BLaER1 treated with 17β-estradiol and CSF1 and Interleukin-3, amounts not matched to agents 10 nM and 100 nM (cell line): ENCODE measurements at regions not wholly inside any gene's neighbourhood (a gene's known extent, or its start where the extent isn't known, plus 50 kb on each side); places are given as distances from the start of the nearest gene placed in this dataset.

ENCODE experiments used
- H3K27ac ChIP-seq, 11 experiments: shearing (Covaris generic); formaldehyde crosslinking; 2 replicates each; pipeline ENCODE4 v1.8.1; 2022
- H3K27me3 ChIP-seq, 11 experiments: shearing (Covaris generic); formaldehyde crosslinking; 2 replicates each; pipeline ENCODE4 v1.8.1; 2022
- H3K36me3 ChIP-seq, 11 experiments: shearing (Covaris generic); formaldehyde crosslinking; 2 replicates each; pipeline ENCODE4 v1.8.1; 2022
- H3K4me1 ChIP-seq, 10 experiments: shearing (Covaris generic); formaldehyde crosslinking; 2 replicates each; pipeline ENCODE4 v1.8.1; 2022
- H3K4me2 ChIP-seq, 11 experiments: shearing (Covaris generic); formaldehyde crosslinking; 2 replicates each; pipeline ENCODE4 v1.8.1; 2022
- H3K4me3 ChIP-seq, 10 experiments: shearing (Covaris generic); formaldehyde crosslinking; 2 replicates each; pipeline ENCODE4 v1.8.1; 2022
- H3K9ac ChIP-seq, 11 experiments: shearing (Covaris generic); formaldehyde crosslinking; 2 replicates each; pipeline ENCODE4 v1.8.1; 2022
- H3K9me3 ChIP-seq, 11 experiments: shearing (Covaris generic); formaldehyde crosslinking; replicated peaks in 1 of 11; 2 replicates each; pipeline ENCODE4 v1.8.1; 2022
- H4K20me1 ChIP-seq, 11 experiments: shearing (Covaris generic); formaldehyde crosslinking; 2 replicates each; pipeline ENCODE4 v1.8.1; 2022
- Cebpa-rat ChIP-seq, 11 experiments: shearing (Covaris generic); IDR thresholded peaks; 2 replicates each; pipeline ENCODE4 v1.8.1; 2022

- Histone ChIP-seq H3K27ac (no peak overlapping the region), H3K9ac (no peak overlapping the region), H3K36me3 (no peaks in the 10 kb centered on the region), H3K4me1 (peaks cover 0 to 5% (median 2%) of the 10 kb centered on the region in 10 experiments; a peak in 12 of 20 replicates), H3K27me3 (no peaks in the 10 kb centered on the region), H3K9me3 (no peaks in the 10 kb centered on the region), H3K4me3 (no peak overlapping the region), H4K20me1 (no peaks in the 10 kb centered on the region), H3K4me2 (no peak overlapping the region)
- TF ChIP-seq Cebpa-rat (IDR thresholded peaks at IDR 0.05), result no peak
These were observed 228.7 kb upstream of the SLC35B3 start for GRCh38 chr6:8664070-8664469.

DNA sequence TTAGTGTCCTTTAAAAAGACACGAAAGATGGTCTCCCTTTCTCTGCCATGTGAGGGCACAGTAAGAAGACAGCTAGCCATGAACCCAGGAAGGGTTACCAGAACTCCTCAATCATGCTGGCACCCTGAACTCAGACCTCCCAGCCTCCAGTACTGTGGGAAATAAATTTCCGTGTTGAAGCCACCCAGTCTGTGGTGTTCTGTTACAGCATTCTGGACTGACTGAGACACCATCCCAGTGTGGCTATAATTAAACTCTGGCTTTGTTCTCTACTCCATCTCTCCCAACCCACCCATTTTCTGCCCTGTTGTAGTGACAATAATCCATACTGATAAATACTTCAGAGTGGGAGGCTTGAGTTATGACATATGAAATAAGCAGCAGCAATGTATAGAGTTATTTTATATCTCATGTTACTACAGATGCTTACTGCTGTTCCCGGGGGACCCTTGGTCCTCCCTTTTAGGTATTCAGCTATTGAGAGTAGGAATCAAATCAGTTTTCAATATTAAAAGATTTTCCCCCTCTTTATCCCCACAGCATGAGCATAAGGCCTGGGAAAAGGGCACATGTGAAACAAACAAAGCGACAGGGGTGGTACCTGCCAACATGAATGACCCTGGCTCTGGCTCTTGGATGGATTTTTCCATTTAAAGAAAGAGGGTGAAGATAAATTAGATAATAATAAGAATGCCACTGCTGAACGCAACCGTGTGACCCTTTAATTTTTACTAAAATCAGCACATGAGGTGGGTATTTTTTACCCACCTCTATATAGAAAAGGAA is 224.3 kb upstream of the SLC35B3 start:
- Histone ChIP-seq H3K4me3 (no peak overlapping the region), H3K27me3 (no peaks in the 10 kb centered on the region), H3K36me3 (no peaks in the 10 kb centered on the region), H3K4me1 (peaks cover 13 to 24% (median 20%) of the 10 kb centered on the region in 10 experiments), H4K20me1 (no peaks in the 10 kb centered on the region), H3K4me2 (peak overlapping the region in 8 of 11 experiments; percentile 49 to 79 (median 64); a peak in 10 of 22 replicates), H3K9ac (no peak overlapping the region), H3K9me3 (no peaks in the 10 kb centered on the region), H3K27ac (0 out of 22 replicates have a peak overlapping the region, but pooled peaks of 1 of the 11 experiments have one; percentile 26)
- TF ChIP-seq Cebpa-rat (IDR thresholded peaks at IDR 0.05), result no peak

DNA sequence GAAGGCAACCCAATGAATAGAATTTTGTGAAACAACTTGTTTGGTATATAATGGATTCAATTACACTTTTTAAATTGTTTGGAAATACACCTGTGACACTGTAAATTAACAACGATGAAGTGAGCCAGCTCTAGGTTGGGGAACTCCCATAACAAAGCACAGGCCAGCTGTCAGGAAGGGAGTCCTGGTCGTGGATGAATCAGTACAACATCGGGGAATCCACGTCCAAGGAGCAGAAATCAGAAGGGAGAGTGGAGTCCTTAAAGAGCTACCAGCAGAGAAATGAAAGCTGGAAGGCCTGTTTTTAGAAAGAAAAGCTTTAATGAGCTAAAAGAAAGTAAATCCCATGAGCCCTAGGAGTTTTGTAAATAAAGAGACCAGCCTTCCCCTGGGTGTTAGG is 223.1 kb upstream of the SLC35B3 start:
- no peaks in the 10 kb centered on the region for H3K36me3 ChIP-seq
- H3K4me3 ChIP-seq, result peak overlapping the region in 1 of 10 experiments; percentile 29; a peak in 5 of 20 replicates
- H3K4me1 ChIP-seq, result peaks cover 13 to 24% (median 20%) of the 10 kb centered on the region in 10 experiments
- H3K9ac ChIP-seq, result peak overlapping the region in 9 of 11 experiments; percentile 11 to 58 (median 38); a peak in 11 of 22 replicates
- H3K27me3 ChIP-seq, result no peaks in the 10 kb centered on the region
- peak overlapping the region; percentile 49 to 79 (median 63) for H3K4me2 ChIP-seq
- no peaks in the 10 kb centered on the region for H4K20me1 ChIP-seq
- peak overlapping the region in 7 of 11 experiments; percentile 17 to 51 (median 30); a peak in 11 of 22 replicates for H3K27ac ChIP-seq
- no peak for TF ChIP-seq Cebpa-rat (IDR thresholded peaks at IDR 0.05)
- no peaks in the 10 kb centered on the region for H3K9me3 ChIP-seq

GRCh38 chr6:8657522-8657921 is 222.2 kb upstream of the SLC35B3 start:
- H3K36me3 ChIP-seq, result no peaks in the 10 kb centered on the region
- TF ChIP-seq Cebpa-rat (IDR thresholded peaks at IDR 0.05), result no peak
- H3K4me2 ChIP-seq, result peak overlapping the region; percentile 10 to 79 (median 63); a peak in 15 of 22 replicates
- H3K27me3 ChIP-seq, result no peaks in the 10 kb centered on the region
- H3K4me3 ChIP-seq, result no peak overlapping the region
- H3K9ac ChIP-seq, result no peak overlapping the region
- H4K20me1 ChIP-seq, result no peaks in the 10 kb centered on the region
- H3K9me3 ChIP-seq, result no peaks in the 10 kb centered on the region
- peaks cover 13 to 24% (median 20%) of the 10 kb centered on the region in 10 experiments for H3K4me1 ChIP-seq
- H3K27ac ChIP-seq, result no peak overlapping the region

DNA sequence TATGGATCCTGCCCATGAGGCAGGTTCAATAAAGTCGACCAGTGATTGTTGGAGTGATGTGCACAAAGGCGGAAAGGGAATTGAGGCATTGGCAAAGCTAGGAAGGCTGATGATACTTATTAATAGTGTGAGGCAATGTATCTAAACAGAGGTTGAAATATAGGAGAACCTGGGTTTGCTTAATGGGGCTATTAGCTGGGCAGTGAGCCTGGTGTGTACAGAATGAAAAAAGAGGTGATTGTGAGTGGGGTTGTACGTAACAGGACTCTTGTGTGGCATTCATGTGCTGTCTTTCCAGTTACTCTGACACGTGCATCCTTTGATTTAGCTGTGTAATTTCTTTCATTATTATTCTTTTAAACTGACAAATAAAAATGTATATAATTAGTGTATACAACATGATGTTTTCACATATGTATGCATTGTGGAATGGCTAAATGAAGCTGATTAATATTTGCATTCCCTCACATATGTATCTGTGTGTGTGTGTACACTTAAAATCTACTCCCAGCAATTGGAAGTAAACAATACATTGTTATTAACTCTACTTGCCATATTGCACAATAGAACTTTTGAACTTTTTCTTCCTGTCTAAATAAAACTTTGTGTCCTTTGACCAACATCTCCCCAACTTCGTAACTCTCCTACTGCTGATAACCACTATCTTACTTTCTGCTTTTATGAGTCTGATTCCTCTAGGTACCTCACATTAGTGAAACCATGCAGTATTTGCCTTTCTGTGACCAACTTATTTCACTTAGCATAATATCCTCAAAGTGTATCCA is 220.5 kb upstream of the SLC35B3 start:
- no peak for TF ChIP-seq Cebpa-rat (IDR thresholded peaks at IDR 0.05)

GRCh38 chr6:8652710-8653109 is 217.4 kb upstream of the SLC35B3 start:
- H3K36me3 ChIP-seq, result no peaks in the 10 kb centered on the region
- no peak overlapping the region for H3K9ac ChIP-seq
- no peaks in the 10 kb centered on the region for H3K27me3 ChIP-seq
- H4K20me1 ChIP-seq, result no peaks in the 10 kb centered on the region
- H3K9me3 ChIP-seq, result no peaks in the 10 kb centered on the region
- no peak for TF ChIP-seq Cebpa-rat (IDR thresholded peaks at IDR 0.05)
- H3K4me3 ChIP-seq, result no peak overlapping the region
- no peak overlapping the region for H3K27ac ChIP-seq
- no peak overlapping the region for H3K4me2 ChIP-seq
- peaks cover under 1 to 6% (median 5%) of the 10 kb centered on the region in 10 experiments; a peak in 18 of 20 replicates for H3K4me1 ChIP-seq

More for the DNA sequence above, 220.5 kb upstream of the SLC35B3 start:
- no peak overlapping the region for H3K27ac ChIP-seq
- H3K9me3 ChIP-seq, result no peaks in the 10 kb centered on the region
- no peaks in the 10 kb centered on the region for H3K27me3 ChIP-seq
- no peak overlapping the region for H3K4me3 ChIP-seq
- H4K20me1 ChIP-seq, result no peaks in the 10 kb centered on the region
- H3K4me1 ChIP-seq, result peaks cover 13 to 24% (median 20%) of the 10 kb centered on the region in 10 experiments
- no peak overlapping the region for H3K9ac ChIP-seq
- no peak overlapping the region for H3K4me2 ChIP-seq
- H3K36me3 ChIP-seq, result no peaks in the 10 kb centered on the region

GRCh38 chr6:8651998-8652397 is 216.7 kb upstream of the SLC35B3 start:
- Histone ChIP-seq H3K9me3 (no peaks in the 10 kb centered on the region), H3K27me3 (no peaks in the 10 kb centered on the region), H3K4me1 (no peaks in the 10 kb centered on the region; a peak in 1 of 20 replicates), H3K9ac (no peak overlapping the region), H4K20me1 (no peaks in the 10 kb centered on the region), H3K4me3 (no peak overlapping the region), H3K4me2 (no peak overlapping the region), H3K27ac (no peak overlapping the region), H3K36me3 (no peaks in the 10 kb centered on the region)
- TF ChIP-seq Cebpa-rat (IDR thresholded peaks at IDR 0.05), result no peak

GRCh38 chr6:8645212-8645611 is 209.9 kb upstream of the SLC35B3 start:
- Histone ChIP-seq H3K27me3 (no peaks in the 10 kb centered on the region), H3K36me3 (no peaks in the 10 kb centered on the region), H3K9ac (no peak overlapping the region), H3K4me3 (no peak overlapping the region), H3K4me1 (peaks cover 13 to 33% (median 21%) of the 10 kb centered on the region in 10 experiments; a peak in 19 of 20 replicates), H4K20me1 (no peaks in the 10 kb centered on the region), H3K9me3 (peaks cover 11 to 20% (median 16%) of the 10 kb centered on the region in 11 experiments; a peak in 20 of 22 replicates), H3K27ac (no peak overlapping the region), H3K4me2 (no peak overlapping the region)
- no peak for TF ChIP-seq Cebpa-rat (IDR thresholded peaks at IDR 0.05)

- Histone ChIP-seq H3K9me3 (peaks cover 11 to 25% (median 17%) of the 10 kb centered on the region in 11 experiments; a peak in 20 of 22 replicates), H4K20me1 (no peaks in the 10 kb centered on the region), H3K27me3 (no peaks in the 10 kb centered on the region), H3K4me1 (peaks cover 13 to 33% (median 21%) of the 10 kb centered on the region in 10 experiments; a peak in 19 of 20 replicates), H3K4me2 (no peak overlapping the region), H3K9ac (no peak overlapping the region), H3K27ac (peak overlapping the region in 2 of 11 experiments; percentile 74 to 79; a peak in 2 of 22 replicates), H3K4me3 (no peak overlapping the region), H3K36me3 (no peaks in the 10 kb centered on the region)
- no peak for TF ChIP-seq Cebpa-rat (IDR thresholded peaks at IDR 0.05)
These were observed 209.0 kb upstream of the SLC35B3 start for GRCh38 chr6:8644306-8644705.
